Neuronal stem cell (in vitro differentiated cells): ENCODE measurements at regions not wholly inside any gene's neighbourhood (a gene's known extent, or its start where the extent isn't known, plus 50 kb on each side); places are given as distances from the start of the nearest gene placed in this dataset.

Source experiments
- DNase-seq: peaks from one replicate; pipeline ENCODE4 v3.0.0-alpha.2; 2013; ENCODE audit warnings: low spot score
- H2AFZ ChIP-seq: one replicate; pipeline ENCODE4 v1.6.1; 2013; ENCODE audit warnings: mild to moderate bottlenecking, low read length, inconsistent platforms
- H2AK5ac ChIP-seq: 2 replicates; pipeline ENCODE4 v1.6.1; 2013; ENCODE audit warnings: low read depth, mild to moderate bottlenecking, inconsistent platforms, low read length, moderate library complexity, mixed read lengths
- H2BK120ac ChIP-seq: 2 replicates; pipeline ENCODE4 v1.6.1; 2013; ENCODE audit warnings: low read depth, mild to moderate bottlenecking, inconsistent platforms, low read length, moderate library complexity, mixed read lengths
- H2BK12ac ChIP-seq: one replicate; pipeline ENCODE4 v1.6.1; 2013; ENCODE audit warnings: low read length, inconsistent platforms
- H2BK15ac ChIP-seq: 2 replicates; pipeline ENCODE4 v1.6.1; 2013; ENCODE audit warnings: mild to moderate bottlenecking, low read length, inconsistent platforms, mixed read lengths
- H2BK5ac ChIP-seq: one replicate; pipeline ENCODE4 v1.6.1; 2013; ENCODE audit warnings: inconsistent platforms, mild to moderate bottlenecking, low read length, moderate library complexity
- H3K14ac ChIP-seq: one replicate; pipeline ENCODE4 v1.6.1; 2013; ENCODE audit warnings: low read length, inconsistent platforms
- H3K18ac ChIP-seq: 2 replicates; pipeline ENCODE4 v1.6.1; 2013; ENCODE audit warnings: low read length, inconsistent platforms
- H3K23ac ChIP-seq: 2 replicates; pipeline ENCODE4 v1.6.1; 2013; ENCODE audit warnings: low read depth, mild to moderate bottlenecking, mixed read lengths, low read length, inconsistent platforms; ENCODE audit not compliant: poor library complexity
- H3K27ac ChIP-seq: replicated peaks from 3 replicates; pipeline ENCODE4 v1.5.1; 2013; ENCODE audit warnings: low read length, inconsistent platforms
- H3K27me3 ChIP-seq, 3 experiments: 2 replicates each; pipeline ENCODE4 v1.6.1; 2013; ENCODE audit warnings: low read length in 3 of 3, mild to moderate bottlenecking in 2 of 3, inconsistent platforms in 1 of 3, low read depth in 1 of 3, mixed read lengths in 1 of 3, moderate library complexity in 1 of 3; ENCODE audit not compliant: control insufficient read depth in 3 of 3, insufficient read depth in 3 of 3
- H3K36me3 ChIP-seq, 2 donors: replicated peaks in 1 of 2; 2 replicates each; pipeline ENCODE4 v1.6.1; 2013; ENCODE audit warnings: low read length in 2 of 2; ENCODE audit not compliant: control insufficient read depth in 2 of 2, insufficient read depth in 2 of 2
- H3K4ac ChIP-seq: 2 replicates; pipeline ENCODE4 v1.6.1; 2013; ENCODE audit warnings: inconsistent platforms, mild to moderate bottlenecking, low read length, moderate library complexity
- H3K4me1 ChIP-seq, 2 donors: 1 replicate in 1 of 2; 2 replicates in 1 of 2; pipeline ENCODE4 v1.6.1; 2013; ENCODE audit warnings: low read length in 2 of 2, low read depth in 1 of 2; ENCODE audit not compliant: control insufficient read depth in 2 of 2, insufficient read depth in 1 of 2
- H3K4me2 ChIP-seq: one replicate; pipeline ENCODE4 v1.6.1; 2013; ENCODE audit warnings: mild to moderate bottlenecking, low read length, inconsistent platforms; ENCODE audit not compliant: insufficient read depth, poor library complexity, severe bottlenecking
- H3K4me3 ChIP-seq, 2 donors: 2 replicates each; pipeline ENCODE4 v1.5.1; 2013; ENCODE audit warnings: low read length in 2 of 2, mild to moderate bottlenecking in 2 of 2, inconsistent platforms in 1 of 2, moderate library complexity in 1 of 2
- H3K79me1 ChIP-seq: one replicate; pipeline ENCODE4 v1.6.1; 2013; ENCODE audit warnings: low read depth, mild to moderate bottlenecking, inconsistent platforms, low read length, moderate library complexity
- H3K9ac ChIP-seq: one replicate; pipeline ENCODE4 v1.6.1; 2013; ENCODE audit warnings: mild to moderate bottlenecking, low read depth, low read length, inconsistent platforms; ENCODE audit not compliant: poor library complexity
- H3K9me3 ChIP-seq, 2 donors: replicated peaks in 1 of 2; 2 replicates each; pipeline versions ENCODE3 to v1.6.1; 2013; ENCODE audit warnings: low read length in 2 of 2, mild to moderate bottlenecking in 2 of 2, inconsistent platforms in 1 of 2, low read depth in 1 of 2, mixed read lengths in 1 of 2, moderate library complexity in 1 of 2; ENCODE audit not compliant: control insufficient read depth in 2 of 2, insufficient read depth in 1 of 2
- H4K8ac ChIP-seq: one replicate; pipeline ENCODE4 v1.6.1; 2013; ENCODE audit warnings: low read depth, mild to moderate bottlenecking, inconsistent platforms, low read length, moderate library complexity
- H4K91ac ChIP-seq: one replicate; pipeline ENCODE4 v1.6.1; 2013; ENCODE audit warnings: low read length, low read depth, mild to moderate bottlenecking, inconsistent platforms; ENCODE audit not compliant: poor library complexity
- WGBS, 2 donors: extraction: QIAGEN DNeasy Blood & Tissue Kit; methylation state at CpG; one replicate each; pipeline ENCODE4 v1.1.7; 2013; ENCODE audit warnings: missing lambda C conversion rate in 2 of 2, mixed read lengths in 1 of 2; ENCODE audit not compliant: insufficient read length in 2 of 2, insufficient replicate concordance in 1 of 2; ENCODE audit errors: extremely low coverage in 2 of 2; 5-methylcytosine and 5-hydroxymethylcytosine counted together

DNA sequence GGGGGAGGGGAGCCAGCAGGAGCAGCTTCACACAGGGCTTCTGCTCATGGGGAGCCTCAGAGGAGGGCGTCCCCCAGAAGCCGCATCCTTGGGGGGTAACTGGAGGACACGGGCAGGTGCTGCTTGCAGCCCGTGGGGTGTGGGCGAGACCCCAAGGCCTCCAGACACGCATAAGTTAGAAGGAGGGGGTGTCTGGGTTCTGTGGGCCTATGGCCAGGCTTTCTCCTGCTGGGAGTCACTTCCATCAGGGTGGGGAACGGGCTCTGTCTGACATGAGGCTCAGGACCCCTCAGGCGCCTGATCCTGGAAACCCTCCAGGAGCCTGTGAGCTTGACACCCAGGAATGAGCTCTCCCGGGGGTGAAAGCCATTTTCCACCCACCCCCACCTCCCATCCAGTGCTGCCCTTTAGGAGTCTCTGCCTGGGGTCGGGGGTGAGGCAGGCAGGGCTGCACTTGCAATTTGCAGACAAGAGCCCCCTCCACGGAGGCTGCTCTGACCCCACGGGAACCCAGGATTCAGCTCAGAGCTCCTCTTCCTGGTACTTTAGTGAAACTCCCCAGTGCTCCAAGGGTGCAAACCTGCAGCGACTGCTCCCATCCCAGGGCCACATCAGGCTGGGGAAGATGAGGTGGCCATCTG lies 325.7 kb downstream of the ADGRD1 start:
- no peak overlapping the region for H3K4me2 ChIP-seq
- no peak overlapping the region for H4K8ac ChIP-seq
- H3K4me3 ChIP-seq = no peak overlapping the region
- peak overlapping the region; percentile 37 for H2BK15ac ChIP-seq
- no peak for DNase-seq
- no peak overlapping the region for H2BK5ac ChIP-seq
- no peaks in the 10 kb centered on the region for H3K79me1 ChIP-seq
- H3K9ac ChIP-seq = no peak overlapping the region
- peak overlapping the region; percentile 54 for H2BK120ac ChIP-seq
- no peak overlapping the region for H3K27ac ChIP-seq
- H3K18ac ChIP-seq = peak overlapping the region; percentile 74
- peaks cover 0 to 3% (median 0%) of the 10 kb centered on the region in 3 experiments for H3K27me3 ChIP-seq
- WGBS, 2 donors = no CpG with 5 or more reads among the region's 13 CpGs
- H3K4me1 ChIP-seq = peaks cover under 1 to 3% of the 10 kb centered on the region in 2 donors
- no peak overlapping the region for H2AFZ ChIP-seq
- no peak overlapping the region for H4K91ac ChIP-seq
- H3K9me3 ChIP-seq = no peaks in the 10 kb centered on the region
- peak overlapping the region; percentile 43 for H3K23ac ChIP-seq
- no peak overlapping the region for H3K4ac ChIP-seq
- peak overlapping the region; percentile 4 for H3K14ac ChIP-seq
- H2AK5ac ChIP-seq = peak overlapping the region; percentile 95
- H3K36me3 ChIP-seq = no peaks in the 10 kb centered on the region
- H2BK12ac ChIP-seq = peak overlapping the region; percentile 73

DNA sequence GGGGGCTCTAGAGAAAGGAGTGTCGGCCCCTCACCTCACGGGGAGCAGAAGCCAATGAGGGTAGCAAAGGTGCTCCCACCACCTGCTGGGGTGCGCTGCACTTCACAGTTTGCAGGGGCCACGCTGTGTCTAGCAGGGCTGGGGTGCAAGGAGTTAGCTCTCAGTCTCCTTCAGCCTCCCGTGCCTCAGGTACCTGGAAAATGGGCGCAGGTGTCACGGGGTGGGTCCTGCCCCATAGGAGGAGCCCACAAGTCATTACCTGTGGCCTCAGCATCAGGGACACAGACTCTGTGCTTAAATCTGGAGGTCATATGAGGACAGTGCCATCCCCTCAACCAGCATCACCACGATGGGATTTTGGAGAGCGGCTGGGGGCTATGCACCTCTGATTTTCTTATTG lies 326.7 kb downstream of the ADGRD1 start:
- no CpG with 5 or more reads among the region's 9 CpGs for WGBS, 2 donors
- Histone ChIP-seq H2AK5ac (no peak overlapping the region), H3K27me3 (no peaks in the 10 kb centered on the region), H4K91ac (no peak overlapping the region), H3K4me2 (no peak overlapping the region), H2AFZ (no peak overlapping the region), H3K4me1 (peaks cover 0 to 3% of the 10 kb centered on the region in 2 donors), H3K9me3 (no peaks in the 10 kb centered on the region), H2BK12ac (no peak overlapping the region), H3K14ac (peak overlapping the region; percentile 79), H4K8ac (no peak overlapping the region), H2BK15ac (no peak overlapping the region), H3K18ac (peak overlapping the region; percentile 18), H3K79me1 (no peaks in the 10 kb centered on the region), H3K36me3 (no peaks in the 10 kb centered on the region), H2BK120ac (no peak overlapping the region), H3K9ac (no peak overlapping the region), H2BK5ac (no peak overlapping the region), H3K23ac (no peak overlapping the region), H3K27ac (no peak overlapping the region), H3K4me3 (no peak overlapping the region), H3K4ac (no peak overlapping the region)
- no peak for DNase-seq

DNA sequence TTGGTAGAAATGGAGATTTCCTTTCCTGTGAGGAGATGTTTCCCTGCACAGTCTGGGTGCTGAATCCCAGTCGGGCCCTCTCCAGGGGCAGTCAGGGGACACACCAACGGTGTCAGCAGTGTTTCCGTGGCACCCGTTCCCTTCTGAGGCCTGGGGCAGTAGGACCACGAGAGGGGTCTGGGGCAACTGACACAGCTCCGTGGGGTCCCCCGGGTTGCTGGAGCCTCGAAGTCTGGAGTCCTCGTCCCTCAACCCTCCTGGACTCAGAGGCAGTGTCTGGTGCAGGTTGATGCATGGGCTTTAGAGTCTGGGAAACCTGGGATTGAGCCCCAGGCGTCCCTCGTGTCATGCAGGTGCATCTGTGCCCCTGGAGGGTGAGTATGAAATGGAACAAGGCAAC lies 327.3 kb downstream of the ADGRD1 start:
- no peaks in the 10 kb centered on the region for H3K36me3 ChIP-seq
- H4K8ac ChIP-seq = no peak overlapping the region
- H3K9me3 ChIP-seq = no peaks in the 10 kb centered on the region
- no peak overlapping the region for H3K4me2 ChIP-seq
- H2AFZ ChIP-seq = no peak overlapping the region
- H3K27ac ChIP-seq = no peak overlapping the region
- H3K9ac ChIP-seq = no peak overlapping the region
- H2BK120ac ChIP-seq = no peak overlapping the region
- H3K4me1 ChIP-seq = peaks cover 0 to 3% of the 10 kb centered on the region in 2 donors
- no peak overlapping the region for H2BK5ac ChIP-seq
- H3K23ac ChIP-seq = no peak overlapping the region
- H3K4me3 ChIP-seq = no peak overlapping the region
- H3K27me3 ChIP-seq = no peaks in the 10 kb centered on the region
- peak overlapping the region; percentile 75 for H2BK15ac ChIP-seq
- DNase-seq = no peak
- no peaks in the 10 kb centered on the region for H3K79me1 ChIP-seq
- no peak overlapping the region for H4K91ac ChIP-seq
- no peak overlapping the region for H3K18ac ChIP-seq
- no peak overlapping the region for H2AK5ac ChIP-seq
- no peak overlapping the region for H3K14ac ChIP-seq
- WGBS, 2 donors = no CpG with 5 or more reads among the region's 11 CpGs
- H3K4ac ChIP-seq = no peak overlapping the region
- H2BK12ac ChIP-seq = no peak overlapping the region

- H4K8ac ChIP-seq = no peak overlapping the region
- no peak overlapping the region for H2BK5ac ChIP-seq
- no peak overlapping the region for H4K91ac ChIP-seq
- no peak overlapping the region for H2BK12ac ChIP-seq
- WGBS, 2 donors = no CpG with 5 or more reads among the region's 33 CpGs
- H3K9me3 ChIP-seq = no peaks in the 10 kb centered on the region
- H3K9ac ChIP-seq = no peak overlapping the region
- peak overlapping the region; percentile 76 for H3K18ac ChIP-seq
- no peak for DNase-seq
- H3K4ac ChIP-seq = peak overlapping the region; percentile 6
- H3K23ac ChIP-seq = no peak overlapping the region
- no peak overlapping the region for H2BK120ac ChIP-seq
- H2BK15ac ChIP-seq = peak overlapping the region; percentile 43
- peak overlapping the region; percentile 21 for H3K14ac ChIP-seq
- no peak overlapping the region for H3K27ac ChIP-seq
- peaks cover 0 to 3% of the 10 kb centered on the region in 2 donors for H3K4me1 ChIP-seq
- H3K36me3 ChIP-seq = no peaks in the 10 kb centered on the region
- H3K4me3 ChIP-seq = no peak overlapping the region
- H2AK5ac ChIP-seq = peak overlapping the region; percentile 43
- no peaks in the 10 kb centered on the region for H3K27me3 ChIP-seq
- H3K79me1 ChIP-seq = no peaks in the 10 kb centered on the region
- H3K4me2 ChIP-seq = no peak overlapping the region
- no peak overlapping the region for H2AFZ ChIP-seq
Measured at GRCh38 chr12:131282292-131283080, 328.8 kb downstream of the ADGRD1 start.
